ENCODE measurements at regions not wholly inside any gene's neighbourhood (a gene's known extent, or its start where the extent isn't known, plus 50 kb on each side); places are given as distances from the start of the nearest gene placed in this dataset.
A peak's percentile ranks its signal among the peaks of the same experiment; 100 is the strongest.
"Not testable (repeated sequence)": the region's sequence is repeated elsewhere in the genome, so short reads cannot be mapped to it uniquely, and the experiment has no call there.

DNA sequence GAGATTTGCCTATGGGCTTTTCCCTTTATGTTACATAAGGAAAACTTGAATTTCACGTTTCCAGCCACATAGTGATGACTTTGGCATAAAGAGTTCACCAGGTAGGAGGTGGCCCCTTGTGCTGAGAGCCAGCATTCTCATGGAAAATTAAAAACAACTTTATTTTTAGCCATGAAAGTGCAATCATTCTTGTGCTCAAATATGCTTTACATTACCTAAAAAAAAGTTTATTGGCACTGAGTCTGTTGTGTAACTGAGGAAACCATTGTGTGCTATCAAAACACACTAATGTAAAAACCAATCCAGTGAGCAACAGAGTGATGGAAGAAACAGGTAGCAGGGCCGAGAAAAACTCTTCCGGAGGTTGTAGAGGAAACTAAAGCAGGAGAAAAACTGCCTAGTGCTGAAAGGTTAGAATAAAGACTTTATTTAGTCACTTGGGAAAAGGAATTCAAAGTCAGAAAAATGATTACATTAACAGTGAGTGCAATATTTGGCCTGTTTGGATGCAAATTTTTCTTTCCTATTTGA is 332.9 kb upstream of the TMC3 start:
- not testable (repeated sequence) for H3K27me3 ChIP-seq, H3K36me3 ChIP-seq, H3K9me3 ChIP-seq, H3K4me3 ChIP-seq, DNase-seq

DNA sequence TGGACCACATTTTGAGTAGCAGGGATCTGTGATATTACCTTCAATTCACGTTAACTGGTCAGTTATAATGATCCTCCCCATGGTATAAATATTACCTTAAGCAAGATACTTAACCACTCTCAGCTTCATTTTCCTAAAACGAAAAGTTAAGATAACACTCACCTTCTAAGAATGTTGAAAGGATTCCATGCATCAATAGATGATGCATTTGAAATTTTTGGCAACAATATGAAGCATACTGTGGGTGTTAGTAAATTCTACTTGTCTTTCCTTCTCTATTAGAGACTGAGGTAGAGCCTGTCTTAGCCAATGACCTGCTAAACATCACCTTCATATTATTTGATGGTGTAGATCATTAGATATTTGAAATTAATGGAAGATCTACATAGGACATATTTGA is 331.7 kb upstream of the TMC3 start:
- DNase-seq, H3K36me3 ChIP-seq, H3K9me3 ChIP-seq, H3K4me3 ChIP-seq, H3K27me3 ChIP-seq: not testable (repeated sequence)

DNA sequence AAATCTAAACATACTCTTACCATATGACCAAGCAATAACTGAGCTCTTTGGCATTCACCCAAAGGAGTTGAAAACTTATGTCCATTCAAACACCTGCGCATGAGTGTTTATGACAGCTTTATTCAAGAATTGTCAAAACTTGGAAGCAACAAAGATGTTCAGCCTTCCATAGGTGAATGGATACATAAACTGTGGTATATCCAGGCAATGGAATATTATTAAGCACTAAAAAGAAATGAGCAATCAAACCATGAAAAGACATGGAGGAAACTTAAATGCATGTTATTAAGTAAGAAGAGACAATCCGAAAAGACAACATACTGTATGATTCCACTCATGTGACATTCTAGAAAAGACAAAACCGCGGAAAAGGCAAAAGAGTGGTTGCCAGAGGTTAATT is 312.0 kb upstream of the TMC3 start:
- DNase-seq: no peak

DNA sequence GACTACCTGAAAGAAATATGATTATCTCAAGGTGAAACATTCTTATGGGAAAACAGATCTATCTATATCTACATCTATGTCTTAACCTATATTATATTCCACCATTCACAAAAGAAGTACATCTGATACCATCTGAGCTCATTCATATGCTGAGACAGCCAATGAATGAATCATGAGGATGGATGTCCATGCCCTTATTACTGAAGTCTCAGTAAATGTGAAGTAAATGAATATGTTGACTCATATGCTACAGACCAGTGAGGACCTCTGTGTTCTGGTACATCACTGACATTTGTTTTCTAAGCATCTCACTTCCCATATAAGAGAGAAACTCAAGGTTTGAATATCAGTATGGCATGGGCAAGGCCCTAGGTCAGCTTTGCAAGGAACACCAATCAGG is 311.2 kb upstream of the TMC3 start:
- no peaks in the 10 kb centered on the region for H3K9me3 ChIP-seq
- no peaks in the 10 kb centered on the region; the same call in 1 of the 2 replicates for H3K27me3 ChIP-seq
- H3K36me3 ChIP-seq: no peaks in the 10 kb centered on the region
- no peak overlapping the region for H3K4me3 ChIP-seq
- no peak for DNase-seq

More for the DNA sequence above, 312.0 kb upstream of the TMC3 start:
- Histone ChIP-seq H3K27me3 (no peaks in the 10 kb centered on the region; the same call in 1 of the 2 replicates), H3K9me3 (no peaks in the 10 kb centered on the region), H3K4me3 (no peak overlapping the region), H3K36me3 (no peaks in the 10 kb centered on the region)

DNA sequence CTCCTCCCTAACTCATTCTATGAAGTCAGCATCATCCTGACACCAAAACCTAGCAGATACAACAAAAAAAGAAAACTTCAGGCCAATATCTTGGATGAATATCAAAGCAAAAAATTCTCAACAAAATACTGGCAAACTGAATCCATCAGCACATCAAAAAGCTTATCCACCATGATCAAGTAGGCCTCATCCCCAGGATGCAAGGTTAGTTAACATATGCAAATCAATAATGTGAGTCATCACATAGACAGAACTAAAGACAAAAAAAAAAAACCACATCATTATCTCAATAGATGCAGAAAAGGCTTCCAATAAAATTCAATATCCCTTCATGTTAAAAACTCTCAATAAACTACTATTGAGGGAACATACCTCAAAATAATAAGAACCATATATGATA is 306.8 kb upstream of the TMC3 start:
- Histone ChIP-seq H3K9me3 (no peaks in the 10 kb centered on the region), H3K4me3 (no peak overlapping the region), H3K27me3 (no peaks in the 10 kb centered on the region; the same call in 1 of the 2 replicates), H3K36me3 (no peaks in the 10 kb centered on the region)
- no peak for DNase-seq

DNA sequence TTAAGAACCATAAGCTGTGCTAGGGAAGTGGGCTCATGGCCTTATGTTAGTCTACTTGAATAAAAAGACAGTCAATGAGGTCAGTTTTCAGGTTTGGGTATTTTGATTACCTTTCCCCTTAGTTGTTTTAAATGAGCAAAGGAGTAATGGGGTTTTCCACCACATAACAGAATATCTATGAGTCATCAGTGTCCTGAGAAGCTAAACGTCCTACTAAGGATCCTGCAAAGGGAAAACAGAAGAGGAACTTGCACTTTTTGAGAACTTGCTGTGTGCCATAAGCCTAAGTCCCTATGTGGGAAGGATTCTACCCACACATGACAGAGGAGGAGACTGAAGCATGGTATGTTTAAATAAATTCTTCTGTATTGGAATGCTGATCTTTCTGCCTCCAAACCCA is 292.8 kb upstream of the TMC3 start:
- Histone ChIP-seq H3K4me3 (no peak overlapping the region), H3K9me3 (no peaks in the 10 kb centered on the region), H3K27me3 (no peaks in the 10 kb centered on the region), H3K36me3 (no peaks in the 10 kb centered on the region)
- no peak for DNase-seq

DNA sequence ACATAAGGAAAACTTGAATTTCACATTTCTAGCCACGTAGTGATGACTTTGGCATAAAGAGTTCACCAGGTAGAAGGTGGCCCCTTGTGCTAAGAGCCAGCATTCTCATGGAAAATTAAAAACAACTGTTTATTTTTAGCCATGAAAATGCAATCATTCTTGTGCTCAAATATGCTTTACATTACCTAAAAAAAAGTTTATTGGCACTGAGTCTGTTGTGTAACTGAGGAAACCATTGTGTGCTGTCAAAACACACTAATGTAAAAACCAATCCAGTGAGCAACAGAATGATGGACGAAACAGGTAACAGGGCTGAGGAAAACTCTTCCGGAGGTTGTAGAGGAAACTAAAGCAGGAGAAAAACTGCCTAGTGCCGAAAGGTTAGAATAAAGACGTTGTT is 287.0 kb upstream of the TMC3 start:
- Histone ChIP-seq H3K27me3 (no peaks in the 10 kb centered on the region), H3K36me3 (no peaks in the 10 kb centered on the region)

DNA sequence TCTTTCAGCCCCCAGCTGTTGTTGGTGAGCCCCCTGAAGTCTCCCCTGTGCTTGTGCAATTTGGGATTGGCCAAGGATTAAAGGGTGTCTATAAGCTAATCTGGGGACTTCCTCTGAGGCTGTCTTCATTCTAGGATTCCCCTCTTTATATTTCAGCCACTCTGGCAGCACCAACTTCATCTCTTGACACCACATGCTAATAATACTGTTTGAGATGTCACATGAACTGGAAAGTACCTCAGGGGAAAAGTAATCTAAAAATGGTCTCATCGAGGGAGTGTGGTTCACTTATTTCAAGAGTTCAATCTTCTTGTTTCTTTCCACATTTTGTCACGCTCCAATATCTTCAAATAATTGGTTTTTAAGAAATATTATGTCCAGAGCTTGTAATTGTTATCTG is 279.2 kb upstream of the TMC3 start:
- Histone ChIP-seq H3K27me3 (no peaks in the 10 kb centered on the region), H3K36me3 (no peaks in the 10 kb centered on the region), H3K9me3 (no peaks in the 10 kb centered on the region), H3K4me3 (no peak overlapping the region)
- DNase-seq: no peak

More for the DNA sequence above, 287.0 kb upstream of the TMC3 start:
- H3K4me3 ChIP-seq: no peak overlapping the region
- DNase-seq: no peak
- H3K9me3 ChIP-seq: no peaks in the 10 kb centered on the region

DNA sequence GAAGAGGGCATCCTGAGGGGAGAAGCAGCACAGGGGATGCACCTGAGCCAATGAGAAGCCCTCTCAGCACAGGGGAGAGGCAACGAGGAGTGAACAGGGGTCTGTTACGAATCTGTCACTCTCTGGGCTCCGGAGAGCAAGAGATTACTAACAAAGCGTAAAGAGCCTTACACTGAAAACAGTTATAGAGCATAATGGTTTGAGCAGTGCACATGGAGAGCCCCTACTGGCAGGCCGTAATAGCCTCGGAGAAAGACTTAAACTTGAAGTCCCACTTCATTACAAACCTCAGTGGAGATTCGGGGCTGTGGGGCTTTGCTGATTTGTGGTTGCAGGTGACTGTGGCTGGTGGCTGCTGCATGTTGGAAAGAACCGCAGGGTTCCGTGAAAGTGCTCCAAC is 271.5 kb upstream of the TMC3 start:
- Histone ChIP-seq H3K9me3 (peaks cover 1% of the 10 kb centered on the region; the same call in 1 of the 2 replicates), H3K4me3 (no peak overlapping the region), H3K27me3 (no peaks in the 10 kb centered on the region), H3K36me3 (no peaks in the 10 kb centered on the region)
- DNase-seq: no peak

DNA sequence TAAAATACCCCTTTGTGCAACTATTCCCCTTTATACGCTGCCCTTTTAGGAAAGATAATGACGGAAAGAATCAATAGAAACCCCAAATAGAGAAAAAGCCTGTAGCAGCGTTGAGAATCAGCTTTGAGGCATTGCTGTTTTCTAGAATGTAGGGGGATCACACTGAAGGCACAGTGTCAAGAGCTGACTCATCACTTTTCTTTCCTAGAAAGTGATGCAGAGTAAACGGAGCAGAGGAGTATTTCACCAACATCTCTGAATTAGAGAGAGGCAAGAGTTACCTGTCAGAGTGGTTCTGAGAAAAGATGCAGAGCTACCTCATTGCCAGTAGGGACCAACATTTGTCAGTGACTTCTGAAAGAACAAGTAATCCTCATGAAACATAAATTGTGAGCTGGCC is 269.8 kb upstream of the TMC3 start:
- no peak for DNase-seq
- no peaks in the 10 kb centered on the region for H3K36me3 ChIP-seq

DNA sequence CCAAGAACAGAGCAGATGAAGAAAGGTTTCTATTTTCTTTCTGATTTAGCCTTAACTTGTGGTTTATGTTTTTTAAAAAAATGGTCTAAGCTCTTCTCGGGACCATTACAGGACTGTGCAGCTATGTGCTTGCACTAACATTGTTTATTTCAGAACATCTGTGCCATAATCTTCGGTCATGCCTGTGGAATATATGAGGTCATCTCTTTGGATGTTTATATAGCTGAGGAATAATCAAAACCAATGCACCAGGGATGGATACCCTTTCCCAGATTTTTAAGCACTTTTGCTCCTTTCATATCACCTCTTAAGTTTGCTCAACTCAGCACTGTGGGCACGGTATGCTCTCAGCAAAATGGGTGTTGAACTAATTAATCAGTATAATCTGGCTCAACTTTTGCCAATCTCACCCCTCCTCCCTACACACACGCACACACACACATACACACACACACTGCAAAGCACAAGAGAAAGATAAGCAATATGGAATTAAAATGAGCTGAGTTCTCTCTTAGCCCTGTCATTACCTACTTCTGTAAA is 268.5 kb upstream of the TMC3 start:
- peaks cover 2% of the 10 kb centered on the region; the same call in 1 of the 2 replicates for H3K9me3 ChIP-seq
- no peaks in the 10 kb centered on the region for H3K27me3 ChIP-seq
- no peak overlapping the region for H3K4me3 ChIP-seq
- peak; percentile 26 for DNase-seq
- no peaks in the 10 kb centered on the region for H3K36me3 ChIP-seq

More for the DNA sequence above, 269.8 kb upstream of the TMC3 start:
- Histone ChIP-seq H3K9me3 (peaks cover 2% of the 10 kb centered on the region; the same call in 1 of the 2 replicates), H3K27me3 (no peaks in the 10 kb centered on the region), H3K4me3 (no peak overlapping the region)

DNA sequence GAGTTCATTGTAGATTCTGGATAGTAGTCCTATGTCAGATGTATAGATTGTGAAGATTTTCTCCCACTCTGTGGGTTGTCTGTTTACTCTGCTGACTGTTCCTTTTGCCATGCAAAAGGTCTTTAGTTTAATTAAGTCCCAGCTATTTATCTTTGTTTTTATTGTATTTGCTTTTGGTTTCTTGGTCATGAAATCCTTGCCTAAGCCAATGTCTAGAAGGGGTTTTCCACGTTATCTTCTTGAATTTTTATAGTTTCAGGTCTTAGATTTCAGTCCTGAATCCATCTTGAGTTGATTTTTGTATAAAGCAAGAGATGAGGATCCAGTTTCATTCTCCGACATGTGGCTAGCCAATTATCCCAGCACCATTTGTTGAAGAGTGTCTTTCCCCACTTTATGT is 262.1 kb upstream of the TMC3 start:
- H3K36me3 ChIP-seq, H3K4me3 ChIP-seq, H3K27me3 ChIP-seq, DNase-seq, H3K9me3 ChIP-seq: not testable (repeated sequence)

DNA sequence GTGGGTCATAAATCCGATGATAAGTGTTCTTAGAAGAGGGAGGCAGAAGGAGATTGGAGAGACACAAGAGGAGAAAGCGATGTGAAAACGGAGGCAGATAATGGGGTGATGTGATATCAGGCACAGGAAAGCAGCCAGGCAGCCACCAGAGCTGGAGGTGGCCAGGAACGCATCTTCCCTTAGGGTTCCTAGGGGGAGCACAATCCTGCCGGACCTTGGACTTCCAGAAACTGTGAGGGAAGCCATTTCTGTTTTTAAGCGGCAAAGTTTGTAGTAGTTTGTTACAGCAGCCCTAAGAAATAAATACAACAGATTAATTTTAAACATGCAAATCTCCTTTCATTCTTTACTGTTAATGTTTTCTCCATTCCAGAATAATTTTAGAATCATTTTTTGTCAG is 259.9 kb upstream of the TMC3 start:
- Histone ChIP-seq H3K4me3 (no peak overlapping the region), H3K27me3 (no peaks in the 10 kb centered on the region)
- no peak for DNase-seq

DNA sequence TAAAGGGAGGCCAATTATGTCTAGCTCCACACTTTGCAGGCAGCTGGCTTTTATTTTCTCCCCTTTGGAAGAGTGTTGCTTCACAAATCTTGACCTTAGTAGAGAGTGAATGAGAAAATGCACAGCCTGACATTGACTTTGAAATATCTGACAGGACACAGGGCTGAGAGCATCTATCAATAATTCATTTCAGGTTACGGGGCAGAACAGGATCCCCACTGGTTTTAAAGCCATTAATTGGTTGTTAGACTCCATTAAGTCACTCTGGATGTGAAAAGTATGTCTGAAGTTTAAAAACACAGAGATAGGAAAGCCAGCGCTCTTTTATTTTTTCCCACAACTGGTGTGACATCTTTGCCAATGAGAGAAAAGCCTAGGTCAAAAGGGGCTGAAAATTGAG is 251.9 kb upstream of the TMC3 start:
- no peaks in the 10 kb centered on the region for H3K9me3 ChIP-seq
- H3K36me3 ChIP-seq: no peaks in the 10 kb centered on the region
- no peak for DNase-seq
- no peak overlapping the region for H3K4me3 ChIP-seq
- no peaks in the 10 kb centered on the region for H3K27me3 ChIP-seq

More for the DNA sequence above, 259.9 kb upstream of the TMC3 start:
- Histone ChIP-seq H3K36me3 (no peaks in the 10 kb centered on the region), H3K9me3 (no peaks in the 10 kb centered on the region)

DNA sequence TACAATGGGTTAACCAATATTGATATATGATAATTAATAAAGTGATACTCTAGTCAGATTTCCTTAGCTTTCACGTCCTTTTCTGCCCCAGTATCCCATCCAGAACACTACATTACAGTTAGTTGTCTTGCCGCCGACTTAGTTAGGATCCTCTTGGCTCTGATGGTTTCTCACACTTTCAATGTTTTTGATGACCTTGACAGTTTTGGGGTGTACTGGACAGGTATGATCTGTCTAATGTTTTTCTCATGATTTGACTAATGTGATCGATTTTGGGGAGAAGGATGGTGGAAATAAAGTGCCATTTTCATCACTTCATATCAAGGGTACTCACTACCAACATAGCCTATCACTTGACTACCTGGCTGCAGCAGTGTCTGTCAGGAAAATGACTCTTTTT is 245.0 kb upstream of the TMC3 start:
- DNase-seq: no peak
- Histone ChIP-seq H3K9me3 (no peaks in the 10 kb centered on the region), H3K36me3 (no peaks in the 10 kb centered on the region), H3K27me3 (no peaks in the 10 kb centered on the region), H3K4me3 (no peak overlapping the region)

DNA sequence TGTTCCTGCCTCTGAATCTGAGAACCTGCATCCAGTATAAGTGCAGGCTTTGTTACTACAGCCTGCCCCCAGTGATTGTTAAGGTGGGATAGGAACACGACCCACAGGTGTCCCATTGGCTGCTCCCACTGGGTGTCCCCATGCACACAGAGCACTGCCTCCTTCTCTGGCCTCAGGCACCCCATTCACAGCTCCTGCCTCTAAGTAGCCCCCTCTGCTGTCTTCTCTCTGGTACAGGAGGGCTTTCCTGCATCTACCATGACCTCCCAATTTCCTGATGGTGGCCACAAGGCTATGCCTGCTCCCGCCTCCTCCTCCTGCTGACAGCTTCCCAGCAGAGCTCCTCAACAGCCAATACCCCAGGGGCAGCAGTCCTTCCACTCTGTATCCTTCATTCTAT is 238.6 kb upstream of the TMC3 start:
- DNase-seq: no peak
- H3K9me3 ChIP-seq: no peaks in the 10 kb centered on the region

DNA sequence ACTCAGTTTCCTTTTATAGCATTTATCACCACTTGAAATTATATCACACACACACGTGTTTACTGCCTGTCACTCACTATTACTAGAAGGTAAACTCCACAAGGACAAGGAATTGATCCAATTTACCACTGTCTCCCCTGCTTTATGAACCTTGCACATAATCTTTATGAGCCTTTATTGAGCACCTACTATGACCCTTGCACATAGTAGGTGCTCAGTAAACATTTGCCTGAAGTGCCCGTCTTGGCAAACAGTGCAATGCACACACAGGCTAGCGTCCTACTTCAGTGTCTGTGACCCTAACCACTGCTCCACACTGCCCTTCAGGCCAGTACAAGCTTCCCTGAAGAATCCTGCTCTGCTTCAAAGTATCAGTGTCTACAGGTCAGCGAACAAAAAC is 237.7 kb upstream of the TMC3 start:
- Histone ChIP-seq H3K4me3 (no peak overlapping the region), H3K9me3 (no peaks in the 10 kb centered on the region), H3K27me3 (no peaks in the 10 kb centered on the region), H3K36me3 (no peaks in the 10 kb centered on the region)
- no peak for DNase-seq

More for the DNA sequence above, 238.6 kb upstream of the TMC3 start:
- Histone ChIP-seq H3K27me3 (no peaks in the 10 kb centered on the region), H3K4me3 (no peak overlapping the region), H3K36me3 (no peaks in the 10 kb centered on the region)

DNA sequence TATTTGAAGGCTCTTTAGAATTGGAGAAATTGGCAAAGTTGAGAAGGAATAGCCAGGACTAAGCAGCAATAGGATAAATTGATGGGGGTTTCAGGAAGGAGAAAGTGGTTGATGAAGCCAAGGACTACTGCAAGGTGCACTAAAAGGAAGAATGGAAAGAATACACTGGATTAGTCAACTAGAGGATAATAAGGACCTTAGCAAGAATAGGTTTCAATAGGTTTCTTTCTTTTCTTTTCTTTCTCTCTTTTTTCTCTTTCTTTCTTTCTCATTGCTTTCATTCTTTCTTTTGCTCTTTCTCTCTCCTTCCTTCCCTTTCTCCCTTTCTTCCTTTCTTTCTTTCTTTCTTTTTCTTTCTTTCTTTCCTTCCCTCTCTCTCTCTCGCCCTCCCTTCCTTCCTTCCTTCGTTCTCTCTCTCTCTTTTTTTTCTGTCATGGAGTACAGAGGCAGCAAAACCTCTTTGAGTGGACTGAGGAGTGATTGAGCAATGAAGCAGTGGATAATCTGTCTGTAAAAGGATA is 234.4 kb upstream of the TMC3 start:
- Histone ChIP-seq H3K27me3 (no peaks in the 10 kb centered on the region), H3K9me3 (no peaks in the 10 kb centered on the region), H3K4me3 (no peak overlapping the region), H3K36me3 (no peaks in the 10 kb centered on the region)
- DNase-seq: no peak

Measured in MG63 (cell line).